AG04450 (cell line): ENCODE measurements at regions not wholly inside any gene's neighbourhood (a gene's known extent, or its start where the extent isn't known, plus 50 kb on each side); places are given as distances from the start of the nearest gene placed in this dataset.
"Not testable (repeated sequence)": the region's sequence is repeated elsewhere in the genome, so short reads cannot be mapped to it uniquely, and the experiment has no call there.

ENCODE experiments used
- CTCF ChIA-PET: fragments of 300-600, 350-600 bp; formaldehyde crosslinking; extraction: SDS; loops from one replicate; lab custom pipeline; 2022; ENCODE audit warnings: antibody characterized with exemption, inconsistent platforms; lab: Charles Lee
- POLR2A ChIA-PET: fragments of 350-600 bp; formaldehyde crosslinking; extraction: SDS; loops from one replicate; lab custom pipeline; 2021; ENCODE audit warnings: antibody characterized with exemption, inconsistent platforms; lab: Yijun Ruan, JAX
- DNase-seq: peaks from one replicate; pipeline ENCODE4 v3.0.0-alpha.2; 2011; ENCODE audit warnings: low read depth, low spot score
- H3K27ac ChIP-seq: one replicate; pipeline ENCODE4 v1.5.1; 2012; ENCODE audit warnings: low read depth, low read length, control low read depth
- H3K27me3 ChIP-seq: one replicate; pipeline ENCODE4 v1.6.0; 2012; ENCODE audit warnings: low read length; ENCODE audit not compliant: control insufficient read depth, insufficient read depth
- H3K4me3 ChIP-seq: 2 replicates; pipeline ENCODE4 v1.5.1; 2011; ENCODE audit warnings: mild to moderate bottlenecking, low read depth, low read length, control low read depth
- H3K9me3 ChIP-seq: 2 replicates; pipeline ENCODE4 v1.5.1; 2012; ENCODE audit warnings: low read length; ENCODE audit not compliant: control insufficient read depth, insufficient read depth
- CTCF ChIP-seq: IDR thresholded peaks from 2 replicates; pipeline ENCODE4 v1.5.1; 2011; ENCODE audit warnings: low read depth, low read length, control low read depth, inconsistent platforms

DNA sequence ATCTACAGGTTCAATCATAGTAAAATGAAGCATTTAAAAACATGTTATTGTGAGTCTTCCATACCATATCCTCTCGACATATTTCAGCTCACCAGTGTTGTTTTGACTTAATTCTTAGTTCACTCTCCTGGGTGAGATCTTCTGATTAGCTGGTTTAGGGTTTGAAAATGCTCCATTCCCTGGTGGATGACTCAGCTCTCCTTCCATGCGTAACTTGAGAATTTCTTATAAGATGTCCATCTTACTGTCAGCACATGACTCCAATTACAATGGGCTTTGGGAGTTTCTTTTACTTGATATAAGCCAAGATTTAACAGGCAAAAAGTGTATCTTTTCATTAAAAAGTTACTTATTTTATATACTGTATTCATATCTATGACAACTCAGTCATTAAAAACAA is 476.5 kb downstream of the BRINP3 start:
- Histone ChIP-seq H3K27me3 (no peaks in the 10 kb centered on the region), H3K9me3 (no peaks in the 10 kb centered on the region), H3K4me3 (no peak overlapping the region), H3K27ac (no peak overlapping the region)
- no peak for DNase-seq
- TF ChIP-seq CTCF = no peak
- POLR2A ChIA-PET = no interaction called here
- CTCF ChIA-PET = no interaction called here

- TF ChIP-seq CTCF = no peak
- H3K27me3 ChIP-seq = no peaks in the 10 kb centered on the region
- H3K9me3 ChIP-seq = no peaks in the 10 kb centered on the region
- H3K4me3 ChIP-seq = no peak overlapping the region
- POLR2A ChIA-PET = no interaction called here
- no peak overlapping the region for H3K27ac ChIP-seq
- no peak for DNase-seq
- CTCF ChIA-PET = no interaction called here
Measured at GRCh38 chr1:190003376-190003775, 474.3 kb downstream of the BRINP3 start.

DNA sequence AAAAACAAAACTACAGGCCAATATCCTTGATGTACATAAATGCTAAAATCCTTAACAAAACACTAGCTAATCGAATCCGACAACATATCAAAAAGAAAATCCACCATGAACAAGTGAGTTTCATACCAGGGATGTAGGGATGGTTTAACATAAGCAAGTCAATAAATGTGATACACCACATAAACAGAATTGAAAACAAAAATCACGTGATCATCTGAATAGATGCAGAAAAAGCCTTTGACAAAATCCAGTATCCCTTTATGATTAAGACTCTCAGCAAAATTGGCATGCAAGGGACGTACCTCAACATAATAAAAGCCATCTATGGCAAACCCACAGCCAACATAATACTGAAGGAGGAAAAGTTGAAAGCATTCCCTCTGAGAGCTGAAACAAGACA is 466.1 kb downstream of the BRINP3 start:
- POLR2A ChIA-PET = no interaction called here
- Histone ChIP-seq H3K27ac (no peak overlapping the region), H3K4me3 (no peak overlapping the region), H3K27me3 (no peaks in the 10 kb centered on the region), H3K9me3 (no peaks in the 10 kb centered on the region)
- DNase-seq = no peak
- TF ChIP-seq CTCF = no peak
- CTCF ChIA-PET = no interaction called here

DNA sequence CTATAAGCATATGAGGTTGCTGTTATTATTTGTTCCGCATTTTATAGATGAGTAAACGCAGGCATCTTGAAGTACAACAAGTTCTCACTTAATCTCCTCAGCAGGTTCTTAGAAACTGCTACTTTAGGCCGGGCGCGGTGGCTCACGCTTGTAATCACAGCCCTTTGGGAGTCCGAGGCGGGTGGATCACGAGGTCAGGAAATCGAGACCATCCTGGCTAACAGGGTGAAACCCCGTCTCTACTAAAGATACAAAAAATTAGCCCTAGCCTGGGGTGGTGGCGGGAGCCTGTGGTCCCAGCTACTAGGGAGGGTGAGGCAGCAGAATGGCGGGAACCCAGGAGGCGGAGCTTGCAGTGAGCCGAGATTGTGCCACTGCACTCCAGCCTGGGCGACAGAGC is 458.5 kb downstream of the BRINP3 start:
- CTCF ChIA-PET = interaction anchor here (0.6 kb wide), 1 partner anchor 936 kb away, joined by 5 read pairs; no protein-coding TSS in a partner anchor

DNA sequence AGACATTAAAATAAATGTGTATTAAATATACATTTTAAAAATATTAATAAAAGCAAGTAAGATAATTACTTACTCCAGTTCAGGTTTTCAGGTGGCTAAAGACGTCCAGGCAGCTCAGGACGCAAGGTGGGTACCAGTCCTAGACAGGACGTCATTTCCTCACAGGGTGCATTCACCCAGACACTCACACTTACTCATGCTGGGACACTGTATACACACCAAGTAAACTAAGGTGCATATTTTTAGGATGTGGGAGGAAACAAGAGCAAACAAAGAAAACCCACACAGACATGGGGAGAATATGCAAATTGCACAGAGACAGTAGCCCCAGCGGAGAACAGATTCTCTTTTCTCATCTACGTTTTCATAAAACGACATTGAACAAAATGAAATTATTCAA is 457.9 kb downstream of the BRINP3 start:
- CTCF ChIA-PET = no interaction called here
- DNase-seq = no peak
- no peak for TF ChIP-seq CTCF
- H3K27ac ChIP-seq = no peak overlapping the region
- H3K27me3 ChIP-seq = no peaks in the 10 kb centered on the region
- no peaks in the 10 kb centered on the region; the same call in 1 of the 2 replicates for H3K9me3 ChIP-seq
- POLR2A ChIA-PET = no interaction called here
- H3K4me3 ChIP-seq = no peak overlapping the region

More for the DNA sequence above, 458.5 kb downstream of the BRINP3 start:
- POLR2A ChIA-PET, H3K9me3 ChIP-seq, H3K27ac ChIP-seq, DNase-seq, H3K27me3 ChIP-seq, H3K4me3 ChIP-seq: not testable (repeated sequence)

- ChIA-PET POLR2A (no interaction called here), CTCF (no interaction called here)
- TF ChIP-seq CTCF = no peak
- H3K27me3 ChIP-seq = no peaks in the 10 kb centered on the region
- no peak overlapping the region for H3K27ac ChIP-seq
- H3K9me3 ChIP-seq = no peaks in the 10 kb centered on the region; the same call in 1 of the 2 replicates
- DNase-seq = no peak
- H3K4me3 ChIP-seq = no peak overlapping the region
Measured at GRCh38 chr1:190022709-190023108, 455.0 kb downstream of the BRINP3 start.
